ENCODE measurements at regions not wholly inside any gene's neighbourhood (a gene's known extent, or its start where the extent isn't known, plus 50 kb on each side); places are given as distances from the start of the nearest gene placed in this dataset.
"Not testable (repeated sequence)": the region's sequence is repeated elsewhere in the genome, so short reads cannot be mapped to it uniquely, and the experiment has no call there.

DNA sequence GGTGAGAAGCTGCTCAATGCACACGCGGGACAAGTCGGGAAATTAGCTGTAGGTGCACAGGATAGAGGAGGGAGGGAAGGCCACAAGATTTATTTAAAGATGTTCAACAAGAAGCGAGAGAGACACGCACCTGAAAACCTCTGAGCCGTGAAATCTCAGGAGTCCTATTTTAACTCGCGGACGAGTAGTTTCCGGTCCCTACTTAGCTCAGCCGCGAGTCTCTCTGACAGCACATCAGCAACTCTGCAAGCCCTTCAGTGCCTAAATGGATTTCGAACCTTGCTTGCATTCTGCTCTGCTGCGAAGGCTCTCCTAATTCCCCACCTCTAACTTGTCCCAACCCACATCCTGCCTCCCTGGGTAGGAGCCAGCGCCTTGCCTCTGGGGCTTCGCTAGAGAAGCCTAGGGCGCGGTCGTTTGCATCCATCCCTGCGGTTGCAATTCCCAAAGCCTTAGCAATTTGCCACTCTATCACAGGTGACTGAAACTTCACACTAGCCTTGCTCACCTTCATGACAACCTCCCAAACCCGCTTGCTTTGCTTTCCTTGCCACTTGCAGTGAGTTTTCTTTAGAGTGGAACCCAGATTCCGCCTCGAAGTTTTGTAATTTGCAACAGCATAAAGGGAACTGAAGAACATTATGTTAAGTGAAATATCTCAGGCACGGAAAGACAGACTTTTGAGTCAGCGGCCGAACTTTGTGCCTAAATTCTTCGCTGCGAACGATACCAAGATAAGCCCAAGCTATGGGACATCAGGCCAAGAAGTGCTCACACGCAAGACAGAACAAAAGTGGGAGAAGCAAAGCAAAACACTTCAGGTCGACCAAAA lies 202.8 kb downstream of the KDM5D start:
- DNase-seq (ENCODE audit: low read depth in 2 of 2, low spot score in 1 of 2), result no peak

- DNase-seq (ENCODE audit: low read depth in 2 of 2, low spot score in 1 of 2), result not testable (repeated sequence)
These were observed 208.8 kb downstream of the KDM5D start for GRCh38 chrY:19535697-19536096.

- DNase-seq (ENCODE audit: low read depth in 2 of 2, low spot score in 1 of 2), result no peak
These were observed 222.6 kb downstream of the KDM5D start for GRCh38 chrY:19521976-19522375.

DNA sequence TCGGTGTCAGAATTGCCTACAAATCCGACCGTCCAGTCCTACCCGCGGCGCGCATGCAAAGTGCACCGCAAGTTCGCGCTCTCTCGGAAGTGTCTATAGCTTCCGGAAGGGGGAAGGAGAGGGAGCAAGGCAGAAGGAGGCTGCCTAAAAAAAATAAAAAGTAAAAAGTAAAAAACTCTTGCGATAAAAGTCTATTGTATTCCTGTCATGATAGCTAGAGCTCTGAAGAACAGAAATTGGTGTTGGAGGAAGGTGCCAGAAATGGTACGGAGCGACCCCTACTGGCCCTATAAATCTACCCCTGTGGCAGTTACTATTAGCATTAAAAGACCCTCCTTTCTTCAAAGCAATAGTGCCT lies 241.5 kb downstream of the KDM5D start:
- DNase-seq (ENCODE audit: low read depth in 2 of 2, low spot score in 1 of 2), result no peak

GRCh38 chrY:19502169-19503091 lies 242.1 kb downstream of the KDM5D start:
- DNase-seq (ENCODE audit: low read depth in 2 of 2, low spot score in 1 of 2), result no peak

DNA sequence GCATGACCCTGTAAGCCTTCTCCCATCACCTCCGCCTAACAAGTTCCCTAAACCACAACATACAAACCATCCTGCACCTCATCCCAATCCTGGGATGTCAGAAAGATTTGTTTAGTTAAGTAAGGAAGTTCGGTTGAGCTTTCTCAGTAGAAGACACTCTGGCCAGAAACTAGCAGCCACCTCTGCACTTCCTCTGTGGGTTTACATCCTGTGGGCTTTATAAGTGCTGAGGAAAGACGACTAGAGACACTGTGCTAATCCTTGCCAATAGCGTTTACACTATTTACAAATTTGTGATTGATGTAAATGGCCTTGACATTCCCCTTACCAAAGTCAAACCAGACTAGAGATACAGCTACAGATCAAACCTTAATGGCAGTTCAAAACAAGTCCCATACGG lies 246.0 kb downstream of the KDM5D start:
- DNase-seq (ENCODE audit: low read depth in 2 of 2, low spot score in 1 of 2), result no peak

- no peak for DNase-seq (ENCODE audit: low read depth in 2 of 2, low spot score in 1 of 2)
These were observed 257.0 kb downstream of the KDM5D start for GRCh38 chrY:19487494-19487893.

GRCh38 chrY:19484997-19485396 lies 259.5 kb downstream of the KDM5D start:
- no peak for DNase-seq (ENCODE audit: low read depth in 2 of 2, low spot score in 1 of 2)

GRCh38 chrY:19479141-19479540 lies 265.4 kb downstream of the KDM5D start:
- DNase-seq (ENCODE audit: low read depth in 2 of 2, low spot score in 1 of 2), result no peak

- DNase-seq (ENCODE audit: low read depth in 2 of 2, low spot score in 1 of 2), result no peak
These were observed 266.6 kb downstream of the KDM5D start for GRCh38 chrY:19477959-19478358.

- DNase-seq (ENCODE audit: low read depth in 2 of 2, low spot score in 1 of 2), result no peak
These were observed 278.7 kb downstream of the KDM5D start for GRCh38 chrY:19465809-19466208.

DNA sequence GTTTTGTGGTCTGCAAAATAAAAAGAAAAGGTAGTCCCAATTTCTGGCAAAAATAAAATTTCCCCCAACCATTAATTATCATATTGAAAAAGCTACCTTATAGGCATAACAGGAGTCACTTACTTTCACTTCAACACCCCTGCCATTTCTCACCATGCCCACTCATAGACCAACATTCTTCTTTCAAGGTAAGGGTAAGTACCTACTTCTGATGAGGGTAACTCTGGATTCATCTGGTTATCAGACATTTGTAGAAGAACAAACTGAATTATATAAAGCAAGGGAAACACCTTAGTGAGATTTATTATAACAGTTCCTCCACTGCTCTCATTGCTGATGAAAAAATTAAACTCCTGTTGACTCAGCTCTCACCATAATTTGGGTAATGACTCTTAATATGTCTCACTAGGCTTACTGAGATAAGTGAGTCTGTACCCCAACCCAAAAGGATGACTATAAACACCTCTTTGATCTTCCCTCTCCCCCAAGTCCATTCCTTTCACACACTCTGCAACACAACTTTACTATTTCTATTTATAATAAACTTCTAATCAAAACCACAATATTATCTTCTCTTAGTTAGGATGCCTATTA lies 287.6 kb downstream of the KDM5D start:
- no peak for DNase-seq (ENCODE audit: low read depth in 2 of 2, low spot score in 1 of 2)

DNA sequence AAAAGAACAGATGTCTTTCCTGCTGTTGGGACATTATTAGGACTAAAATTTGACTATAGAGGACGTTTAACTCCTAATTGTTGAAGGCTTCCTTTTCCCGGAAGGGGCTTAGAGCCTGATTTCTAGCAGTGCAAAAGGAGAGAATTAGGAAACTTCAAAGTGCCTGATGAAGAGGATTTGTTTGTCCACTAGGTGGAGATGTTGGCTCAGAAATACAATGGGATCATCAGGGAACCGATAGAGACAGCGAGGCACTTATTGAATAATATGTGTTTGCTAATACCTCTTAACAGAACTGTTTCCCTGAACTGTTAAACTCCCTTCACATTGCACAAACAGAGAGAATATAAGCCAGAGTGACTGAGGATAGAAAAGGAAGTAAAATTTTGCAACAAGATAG lies 311.5 kb downstream of the KDM5D start:
- DNase-seq (ENCODE audit: low read depth in 2 of 2, low spot score in 1 of 2), result no peak

DNA sequence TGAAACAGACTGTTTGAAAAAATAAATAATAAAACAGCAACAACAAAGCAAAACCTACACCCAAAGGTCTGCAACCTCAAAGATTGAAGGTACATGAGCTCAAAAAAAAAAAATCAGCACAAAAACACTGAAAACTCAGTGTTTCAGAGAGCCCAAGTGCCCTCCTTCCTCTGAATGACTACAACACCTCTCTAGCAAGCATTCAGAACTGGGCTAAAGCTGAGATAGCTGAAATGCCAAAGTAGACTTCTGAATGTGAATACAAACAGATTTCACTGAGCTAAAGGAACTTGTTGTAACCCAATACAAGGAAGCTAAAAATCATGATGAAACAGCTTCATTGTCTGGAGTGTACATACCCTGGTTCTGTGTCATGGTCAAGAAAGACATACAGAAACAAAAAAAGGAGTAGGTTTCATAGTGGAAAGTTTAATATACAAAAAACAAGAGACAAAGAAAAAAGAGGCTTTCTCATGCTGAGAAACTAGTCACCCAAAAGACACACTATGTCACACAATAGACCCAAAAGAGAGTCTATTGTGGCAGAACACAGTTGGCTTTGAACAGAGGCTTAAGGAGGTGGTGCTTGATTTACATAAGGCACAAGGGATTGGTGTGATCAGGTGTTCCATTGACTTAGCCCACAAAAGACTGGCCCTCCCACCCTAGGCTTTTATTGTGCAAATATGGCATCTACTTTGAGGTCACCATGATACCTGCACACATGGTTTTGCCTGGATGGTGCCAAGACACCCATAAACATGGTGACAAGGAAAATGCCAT lies 316.6 kb downstream of the KDM5D start:
- DNase-seq (ENCODE audit: low read depth in 2 of 2, low spot score in 1 of 2), result no peak

DNA sequence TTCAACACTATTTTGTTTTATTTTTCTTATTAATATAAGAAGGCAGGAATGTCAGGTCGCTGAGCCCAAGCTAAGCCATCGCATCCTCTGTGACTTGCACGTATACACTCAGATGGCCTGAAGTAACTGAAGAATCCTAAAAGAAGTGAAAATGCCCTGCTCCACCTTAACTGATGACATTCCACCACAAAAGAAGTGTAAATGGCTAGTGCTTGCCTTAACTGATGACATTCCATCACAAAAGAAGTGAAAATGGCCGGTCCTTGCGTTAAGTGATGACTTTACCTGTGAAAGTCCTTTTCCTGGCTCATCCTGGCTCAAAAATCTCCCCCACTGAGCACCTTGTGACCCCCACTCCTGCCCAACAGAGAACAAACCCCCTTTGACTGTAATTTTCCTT lies 317.3 kb downstream of the KDM5D start:
- not testable (repeated sequence) for DNase-seq (ENCODE audit: low read depth in 2 of 2, low spot score in 1 of 2)

GRCh38 chrY:19410980-19411766 lies 333.4 kb downstream of the KDM5D start:
- DNase-seq (ENCODE audit: low read depth in 2 of 2, low spot score in 1 of 2), result no peak

DNA sequence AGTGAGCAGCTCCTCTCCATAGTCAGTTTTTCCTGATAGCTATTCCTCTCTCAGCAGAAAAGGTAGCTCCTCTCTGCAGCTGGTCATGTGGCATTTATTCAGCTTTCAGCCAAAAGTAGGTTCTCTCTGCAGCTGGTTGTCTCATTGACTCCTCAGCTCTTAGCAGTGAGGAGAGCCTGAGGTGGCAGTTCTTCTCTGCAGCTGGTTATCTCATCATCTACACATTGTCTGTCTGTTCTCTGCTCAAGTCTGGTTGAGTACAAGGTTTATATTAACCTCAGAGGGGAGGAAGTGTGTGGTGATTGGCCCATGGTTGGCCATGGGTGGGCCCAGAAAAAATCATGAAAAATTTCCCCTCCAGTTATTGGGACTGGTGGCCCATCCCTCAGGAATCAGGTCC lies 338.3 kb downstream of the KDM5D start:
- DNase-seq (ENCODE audit: low read depth in 2 of 2, low spot score in 1 of 2), result no peak

- DNase-seq (ENCODE audit: low read depth in 2 of 2, low spot score in 1 of 2), result no peak
These were observed 338.9 kb downstream of the KDM5D start for GRCh38 chrY:19405598-19405997.

DNA sequence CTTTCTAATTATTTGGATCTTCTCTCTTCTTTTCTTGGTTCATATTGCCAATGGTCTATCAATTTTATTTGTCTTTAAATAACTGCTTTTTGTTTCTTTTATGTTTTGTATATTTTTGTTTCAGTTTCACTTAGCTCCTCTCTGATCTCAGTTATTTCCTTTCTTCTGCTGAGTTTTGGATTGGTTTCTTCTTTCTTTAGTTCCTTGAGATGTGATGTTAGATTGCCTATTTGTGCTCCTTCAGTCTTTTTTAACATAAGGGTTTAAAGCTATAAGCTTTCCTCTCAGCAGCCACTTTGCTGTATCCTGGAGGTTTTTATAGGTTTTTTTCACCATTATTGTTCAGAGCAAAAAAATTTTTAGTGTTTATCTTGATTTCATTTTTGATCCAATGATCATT lies 351.6 kb downstream of the KDM5D start:
- no peak for DNase-seq (ENCODE audit: low read depth in 2 of 2, low spot score in 1 of 2)

- DNase-seq (ENCODE audit: low read depth in 2 of 2, low spot score in 1 of 2), result no peak
These were observed 352.6 kb downstream of the KDM5D start for GRCh38 chrY:19391922-19392321.
